ENCODE measurements at regions not wholly inside any gene's neighbourhood (a gene's known extent, or its start where the extent isn't known, plus 50 kb on each side); places are given as distances from the start of the nearest gene placed in this dataset.
A peak's percentile ranks its signal among the peaks of the same experiment; 100 is the strongest.
"Not testable (repeated sequence)": the region's sequence is repeated elsewhere in the genome, so short reads cannot be mapped to it uniquely, and the experiment has no call there.

DNA sequence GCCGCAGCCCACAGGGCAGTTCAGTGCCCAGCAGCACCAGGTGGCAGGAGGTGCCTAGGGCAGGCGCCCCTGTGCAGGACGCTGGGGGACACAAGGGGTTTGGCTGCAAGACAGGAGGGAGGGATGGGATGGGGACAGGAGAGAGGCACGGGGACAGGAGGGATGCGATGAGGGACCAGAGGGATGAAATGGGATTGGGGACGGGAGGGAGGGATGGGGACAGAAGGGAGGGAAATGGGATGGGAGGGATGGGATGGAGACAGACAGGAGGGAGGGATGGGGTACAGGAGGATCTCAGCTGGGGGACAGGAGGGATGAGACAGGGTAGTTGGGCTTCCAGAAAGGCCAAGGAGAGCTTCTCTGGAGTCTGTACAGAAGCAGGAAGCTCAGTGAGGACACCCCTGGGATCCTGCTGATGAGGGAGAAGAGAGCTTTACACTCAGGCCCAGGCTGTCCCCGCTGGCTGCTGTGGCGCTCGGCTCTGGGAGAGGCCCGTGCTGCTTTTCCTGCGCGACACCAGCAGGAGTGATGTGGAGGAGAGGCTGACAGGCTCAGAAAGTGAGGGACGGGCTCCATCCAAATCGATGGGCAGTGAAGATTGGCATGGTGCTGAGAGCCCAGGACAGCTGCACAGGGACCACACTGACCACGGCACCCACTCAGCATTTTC lies 400.8 kb downstream of the SMOC2 start:
- TF ChIP-seq POLR2A (IDR thresholded peaks at IDR 0.05), result no peak
- TF ChIP-seq, protein P1, sequence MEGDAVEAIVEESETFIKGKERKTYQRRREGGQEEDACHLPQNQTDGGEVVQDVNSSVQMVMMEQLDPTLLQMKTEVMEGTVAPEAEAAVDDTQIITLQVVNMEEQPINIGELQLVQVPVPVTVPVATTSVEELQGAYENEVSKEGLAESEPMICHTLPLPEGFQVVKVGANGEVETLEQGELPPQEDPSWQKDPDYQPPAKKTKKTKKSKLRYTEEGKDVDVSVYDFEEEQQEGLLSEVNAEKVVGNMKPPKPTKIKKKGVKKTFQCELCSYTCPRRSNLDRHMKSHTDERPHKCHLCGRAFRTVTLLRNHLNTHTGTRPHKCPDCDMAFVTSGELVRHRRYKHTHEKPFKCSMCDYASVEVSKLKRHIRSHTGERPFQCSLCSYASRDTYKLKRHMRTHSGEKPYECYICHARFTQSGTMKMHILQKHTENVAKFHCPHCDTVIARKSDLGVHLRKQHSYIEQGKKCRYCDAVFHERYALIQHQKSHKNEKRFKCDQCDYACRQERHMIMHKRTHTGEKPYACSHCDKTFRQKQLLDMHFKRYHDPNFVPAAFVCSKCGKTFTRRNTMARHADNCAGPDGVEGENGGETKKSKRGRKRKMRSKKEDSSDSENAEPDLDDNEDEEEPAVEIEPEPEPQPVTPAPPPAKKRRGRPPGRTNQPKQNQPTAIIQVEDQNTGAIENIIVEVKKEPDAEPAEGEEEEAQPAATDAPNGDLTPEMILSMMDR (IDR thresholded peaks at IDR 0.05), result no peak
- H3K27ac ChIP-seq, result no peak overlapping the region
- intact Hi-C loops (cut with DNase I; ENCODE audit: low total_unique reads), result no loop called here

GRCh38 chr6:168840932-168841331 lies 399.9 kb downstream of the SMOC2 start:
- H3K36me3 ChIP-seq; H3K27ac ChIP-seq; H3K9me3 ChIP-seq; intact Hi-C loops (cut with DNase I; ENCODE audit: low total_unique reads); H3K27me3 ChIP-seq; H3K4me3 ChIP-seq; H3K4me1 ChIP-seq: not testable (repeated sequence)
- DNase-seq, result peak in 1 of 2 donors; percentile 56

More for the DNA sequence above, 400.8 kb downstream of the SMOC2 start:
- Histone ChIP-seq H3K4me3 (no peak overlapping the region), H3K4me1 (no peaks in the 10 kb centered on the region), H3K9me3 (no peaks in the 10 kb centered on the region), H3K36me3 (no peaks in the 10 kb centered on the region), H3K27me3 (no peaks in the 10 kb centered on the region)
- no peak for DNase-seq

GRCh38 chr6:168840299-168840698 lies 399.3 kb downstream of the SMOC2 start:
- H3K9me3 ChIP-seq; H3K4me1 ChIP-seq; intact Hi-C loops (cut with DNase I; ENCODE audit: low total_unique reads); H3K36me3 ChIP-seq; H3K27me3 ChIP-seq; H3K27ac ChIP-seq; DNase-seq; H3K4me3 ChIP-seq: not testable (repeated sequence)

DNA sequence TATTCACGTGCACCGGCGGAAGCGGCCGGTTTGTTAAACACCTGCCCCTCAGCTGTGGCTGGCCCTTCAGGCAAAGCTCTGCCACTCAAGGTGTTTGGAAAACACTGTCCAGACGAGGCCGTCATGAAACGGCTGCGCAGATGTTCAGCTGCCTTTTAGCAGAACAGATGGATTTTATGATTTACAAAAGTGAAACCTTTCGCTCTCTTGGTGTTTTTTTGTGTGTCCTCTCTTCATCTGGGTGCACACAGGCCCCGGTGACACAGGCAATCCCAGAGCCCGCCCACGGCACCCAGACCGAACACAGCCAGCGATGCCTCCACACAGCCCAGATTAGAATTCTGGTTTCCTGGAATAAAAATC lies 397.0 kb downstream of the SMOC2 start:
- no peak for DNase-seq
- intact Hi-C loops (cut with DNase I; ENCODE audit: low total_unique reads), result no loop called here
- no peak overlapping the region for H3K4me3 ChIP-seq
- no peaks in the 10 kb centered on the region for H3K27me3 ChIP-seq
- no peaks in the 10 kb centered on the region for H3K36me3 ChIP-seq
- H3K9me3 ChIP-seq, result no peaks in the 10 kb centered on the region
- H3K4me1 ChIP-seq, result no peaks in the 10 kb centered on the region
- TF ChIP-seq POLR2A (IDR thresholded peaks at IDR 0.05), result no peak
- TF ChIP-seq, protein P1 (IDR thresholded peaks at IDR 0.05), result no peak
- no peak overlapping the region for H3K27ac ChIP-seq

DNA sequence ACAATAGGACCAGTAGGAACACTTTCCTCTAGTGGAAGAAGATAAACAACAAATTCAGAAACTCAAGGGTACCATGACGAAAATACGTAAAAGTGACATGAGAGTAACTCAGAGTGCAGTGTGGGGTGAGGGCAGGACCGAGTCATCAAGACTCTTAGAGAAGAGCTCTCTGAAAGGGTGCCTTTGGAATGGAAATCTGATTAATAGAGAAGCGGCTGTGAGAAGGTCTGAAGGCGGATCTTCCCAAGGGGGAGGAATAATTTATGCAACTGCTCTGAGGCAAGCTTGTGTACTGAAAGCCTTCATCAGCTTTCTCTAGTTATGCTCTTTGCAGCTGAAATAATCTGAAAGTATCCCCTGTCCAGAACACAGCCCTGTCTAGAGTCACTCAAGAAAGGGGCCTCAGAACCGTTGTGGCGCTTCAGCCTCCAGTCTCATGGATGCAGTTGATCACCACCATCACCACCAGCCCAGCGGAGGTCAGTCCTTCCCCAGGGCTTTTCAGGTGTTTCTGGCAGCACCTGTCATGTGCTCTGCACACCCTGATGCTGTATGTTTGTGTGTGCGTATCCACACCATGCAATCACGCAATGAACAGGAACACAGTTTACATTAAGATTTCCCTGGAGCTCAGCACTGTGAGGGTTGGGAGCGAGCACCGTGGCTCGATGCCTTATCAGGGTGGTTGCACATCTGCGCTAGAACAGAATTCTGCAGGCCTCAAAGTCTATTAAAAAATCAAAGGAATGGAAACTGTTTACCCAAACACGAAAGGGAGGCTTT lies 396.5 kb downstream of the SMOC2 start:
- Histone ChIP-seq H3K27me3 (no peaks in the 10 kb centered on the region), H3K4me1 (no peaks in the 10 kb centered on the region), H3K27ac (no peak overlapping the region), H3K9me3 (no peaks in the 10 kb centered on the region), H3K36me3 (no peaks in the 10 kb centered on the region), H3K4me3 (no peak overlapping the region)
- intact Hi-C loops (cut with DNase I; ENCODE audit: low total_unique reads), result no loop called here
- DNase-seq, result no peak
- no peak for TF ChIP-seq POLR2A (IDR thresholded peaks at IDR 0.05)
- TF ChIP-seq, protein P1 (IDR thresholded peaks at IDR 0.05), result no peak

DNA sequence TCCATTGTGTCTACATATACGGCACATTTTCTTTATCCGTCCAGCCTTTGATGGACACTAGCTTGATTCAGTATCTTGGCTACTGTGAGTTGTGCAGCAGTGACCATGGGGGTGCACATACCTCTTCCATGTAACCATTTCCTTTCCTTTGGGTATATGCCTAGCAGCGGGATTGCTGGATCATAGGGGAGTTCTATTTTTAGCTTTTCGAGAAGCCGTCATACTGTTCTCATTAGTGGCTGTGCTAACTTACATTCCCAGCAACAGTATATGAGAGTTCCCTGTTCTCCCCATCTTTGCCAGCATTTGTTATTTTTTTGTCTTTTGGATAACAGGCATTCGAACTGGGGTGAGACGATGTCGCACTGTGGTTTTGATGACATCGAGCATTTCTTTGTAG lies 395.0 kb downstream of the SMOC2 start:
- H3K27me3 ChIP-seq, result no peaks in the 10 kb centered on the region
- H3K4me3 ChIP-seq, result no peak overlapping the region
- DNase-seq, result no peak
- no peaks in the 10 kb centered on the region for H3K9me3 ChIP-seq
- TF ChIP-seq, protein P1 (IDR thresholded peaks at IDR 0.05), result no peak
- no peak for TF ChIP-seq POLR2A (IDR thresholded peaks at IDR 0.05)
- intact Hi-C loops (cut with DNase I; ENCODE audit: low total_unique reads), result no loop called here
- no peaks in the 10 kb centered on the region for H3K4me1 ChIP-seq
- no peaks in the 10 kb centered on the region for H3K36me3 ChIP-seq
- no peak overlapping the region for H3K27ac ChIP-seq
